Glutamatergic neuron (in vitro differentiated cells): ENCODE measurements at regions not wholly inside any gene's neighbourhood (a gene's known extent, or its start where the extent isn't known, plus 50 kb on each side); places are given as distances from the start of the nearest gene placed in this dataset.

ENCODE experiments used
- DNase-seq: peaks from one replicate; pipeline ENCODE4 v3.0.0; 2022
- H3K27ac Mint-ChIP-seq: one replicate; pipeline ENCODE4 v1.8.0; 2020; ENCODE audit warnings: mild to moderate bottlenecking, mixed read lengths, inconsistent platforms; ENCODE audit not compliant: unreplicated experiment
- H3K27me3 Mint-ChIP-seq: one replicate; pipeline ENCODE4 v1.8.0; 2020; ENCODE audit warnings: mild to moderate bottlenecking, moderate library complexity, mixed read lengths, inconsistent platforms; ENCODE audit not compliant: unreplicated experiment
- H3K36me3 Mint-ChIP-seq: one replicate; pipeline ENCODE4 v1.8.0; 2020; ENCODE audit warnings: mild to moderate bottlenecking, mixed read lengths, inconsistent platforms; ENCODE audit not compliant: unreplicated experiment
- H3K4me1 Mint-ChIP-seq: one replicate; pipeline ENCODE4 v1.8.0; 2020; ENCODE audit warnings: mild to moderate bottlenecking, low read depth, mixed read lengths, inconsistent platforms; ENCODE audit not compliant: unreplicated experiment
- H3K4me3 Mint-ChIP-seq: one replicate; pipeline ENCODE4 v1.8.0; 2020; ENCODE audit warnings: mild to moderate bottlenecking, mixed read lengths, inconsistent platforms; ENCODE audit not compliant: unreplicated experiment
- H3K9me3 Mint-ChIP-seq: one replicate; pipeline ENCODE4 v1.8.0; 2020; ENCODE audit warnings: mild to moderate bottlenecking, moderate library complexity, mixed read lengths, inconsistent platforms; ENCODE audit not compliant: unreplicated experiment
- TF ChIP-seq, protein P1 (sequence below): fragments of 200-600 bp; sonication (generic); IDR thresholded peaks from one replicate; pipeline ENCODE4 v1.5.0; 2021; ENCODE audit not compliant: partially characterized antibody, unreplicated experiment

DNA sequence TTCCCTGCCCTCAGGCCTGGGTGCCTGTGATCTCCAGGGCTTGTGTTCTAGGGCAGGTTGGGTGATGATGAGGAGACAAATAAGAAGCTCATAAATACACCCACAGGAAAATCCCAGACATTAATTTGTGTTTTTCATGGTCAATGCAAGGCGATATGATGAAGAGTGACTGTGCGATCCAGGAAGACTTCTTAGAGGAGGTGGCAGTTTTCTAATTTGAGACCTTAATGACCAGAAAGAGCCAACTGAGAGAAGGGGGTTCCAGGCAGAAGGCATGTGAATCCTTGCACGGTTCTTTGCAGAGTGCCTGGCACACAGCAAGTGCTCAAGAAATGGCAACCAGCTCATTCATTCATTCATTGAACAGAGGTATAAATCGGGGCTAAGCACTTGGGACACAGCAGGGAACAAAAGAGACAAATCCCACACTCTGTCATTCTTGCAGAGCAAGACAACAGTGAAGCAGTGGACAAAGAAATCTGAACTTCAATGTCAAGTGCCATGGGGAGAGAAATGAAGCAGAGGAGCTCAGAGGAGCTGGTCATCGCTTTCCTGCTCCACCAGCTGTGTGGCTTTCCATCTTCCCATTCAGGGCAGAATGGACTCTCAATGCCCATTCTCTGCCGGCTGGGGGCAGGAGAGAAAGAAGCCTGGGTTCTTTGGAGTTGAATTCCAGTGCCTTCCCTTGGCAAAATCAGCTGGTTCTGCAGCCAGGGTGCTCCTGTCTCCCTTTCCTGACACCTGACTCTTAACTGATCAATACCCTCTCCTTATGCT, 128.3 kb downstream of the AACS start:
- Mint-ChIP-seq H3K27ac (peak overlapping the region; percentile 33), H3K27me3 (peaks cover 14% of the 10 kb centered on the region), H3K36me3 (no peaks in the 10 kb centered on the region), H3K4me3 (peak overlapping the region; percentile 72), H3K9me3 (peaks cover 4% of the 10 kb centered on the region), H3K4me1 (peaks cover 23% of the 10 kb centered on the region)
- no peak for DNase-seq
- TF ChIP-seq, protein P1, sequence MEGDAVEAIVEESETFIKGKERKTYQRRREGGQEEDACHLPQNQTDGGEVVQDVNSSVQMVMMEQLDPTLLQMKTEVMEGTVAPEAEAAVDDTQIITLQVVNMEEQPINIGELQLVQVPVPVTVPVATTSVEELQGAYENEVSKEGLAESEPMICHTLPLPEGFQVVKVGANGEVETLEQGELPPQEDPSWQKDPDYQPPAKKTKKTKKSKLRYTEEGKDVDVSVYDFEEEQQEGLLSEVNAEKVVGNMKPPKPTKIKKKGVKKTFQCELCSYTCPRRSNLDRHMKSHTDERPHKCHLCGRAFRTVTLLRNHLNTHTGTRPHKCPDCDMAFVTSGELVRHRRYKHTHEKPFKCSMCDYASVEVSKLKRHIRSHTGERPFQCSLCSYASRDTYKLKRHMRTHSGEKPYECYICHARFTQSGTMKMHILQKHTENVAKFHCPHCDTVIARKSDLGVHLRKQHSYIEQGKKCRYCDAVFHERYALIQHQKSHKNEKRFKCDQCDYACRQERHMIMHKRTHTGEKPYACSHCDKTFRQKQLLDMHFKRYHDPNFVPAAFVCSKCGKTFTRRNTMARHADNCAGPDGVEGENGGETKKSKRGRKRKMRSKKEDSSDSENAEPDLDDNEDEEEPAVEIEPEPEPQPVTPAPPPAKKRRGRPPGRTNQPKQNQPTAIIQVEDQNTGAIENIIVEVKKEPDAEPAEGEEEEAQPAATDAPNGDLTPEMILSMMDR = no peak

GRCh38 chr12:125194163-125194773, 129.0 kb downstream of the AACS start:
- Mint-ChIP-seq H3K27me3 (peaks cover 9% of the 10 kb centered on the region), H3K4me3 (peak overlapping the region; percentile 72), H3K4me1 (peaks cover 16% of the 10 kb centered on the region), H3K36me3 (no peaks in the 10 kb centered on the region), H3K27ac (peak overlapping the region; percentile 33), H3K9me3 (peaks cover 4% of the 10 kb centered on the region)
- TF ChIP-seq, protein P1 = no peak
- peak; percentile 57 for DNase-seq

DNA sequence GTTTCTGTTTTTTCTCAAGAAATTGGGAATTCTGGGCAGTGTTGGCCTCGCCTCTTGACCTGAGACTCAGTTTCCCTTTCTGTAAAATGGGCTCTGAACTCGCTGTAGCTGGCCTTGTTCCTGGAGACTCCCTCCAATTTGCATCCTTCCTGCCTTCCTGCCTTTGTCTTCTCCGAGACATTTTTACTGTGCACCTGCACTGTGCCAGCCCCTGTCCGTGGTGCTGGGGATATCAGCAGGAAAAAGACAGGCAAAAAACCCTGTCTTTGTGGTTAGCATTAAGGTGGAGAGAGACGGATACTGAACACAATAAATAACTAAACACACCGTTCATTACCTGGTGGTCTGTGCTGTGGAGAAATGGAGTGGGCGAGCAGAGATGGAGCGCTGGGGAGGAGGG, 129.8 kb downstream of the AACS start:
- Mint-ChIP-seq H3K4me1 (peaks cover 16% of the 10 kb centered on the region), H3K4me3 (no peak overlapping the region), H3K9me3 (peaks cover 4% of the 10 kb centered on the region), H3K27me3 (peaks cover 7% of the 10 kb centered on the region), H3K27ac (no peak overlapping the region), H3K36me3 (no peaks in the 10 kb centered on the region)
- DNase-seq = no peak
- TF ChIP-seq, protein P1 = no peak

DNA sequence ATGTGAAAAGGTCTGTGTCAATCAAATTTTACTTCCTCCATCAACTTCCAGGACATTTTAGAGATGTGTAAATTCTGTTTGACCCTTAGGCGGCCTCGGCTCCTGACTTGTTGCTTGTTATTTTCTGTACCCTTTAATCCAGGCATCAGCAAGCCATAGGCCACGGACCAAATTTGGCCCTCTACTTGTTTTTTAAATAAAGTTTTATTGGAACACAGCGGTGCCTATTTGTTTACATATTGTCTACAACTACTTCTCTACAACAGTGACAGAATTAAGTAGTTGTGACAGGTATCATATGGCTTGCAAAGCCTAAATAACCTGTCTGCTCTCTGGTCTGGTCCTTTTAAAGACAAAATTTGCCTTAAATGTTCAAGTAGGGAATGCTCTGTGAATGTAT, 132.1 kb downstream of the AACS start:
- no peak for DNase-seq
- Mint-ChIP-seq H3K27ac (no peak overlapping the region), H3K4me1 (peaks cover 16% of the 10 kb centered on the region), H3K4me3 (no peak overlapping the region), H3K36me3 (peaks cover 16% of the 10 kb centered on the region), H3K27me3 (peaks cover 5% of the 10 kb centered on the region), H3K9me3 (peaks cover 6% of the 10 kb centered on the region)
- TF ChIP-seq, protein P1 = no peak

- peaks cover 17% of the 10 kb centered on the region for H3K4me1 Mint-ChIP-seq
- H3K27me3 Mint-ChIP-seq = peaks cover 2% of the 10 kb centered on the region
- TF ChIP-seq, protein P1 = no peak
- peaks cover 7% of the 10 kb centered on the region for H3K9me3 Mint-ChIP-seq
- no peak overlapping the region for H3K27ac Mint-ChIP-seq
- H3K4me3 Mint-ChIP-seq = no peak overlapping the region
- peaks cover 19% of the 10 kb centered on the region for H3K36me3 Mint-ChIP-seq
- peak; percentile 37 for DNase-seq
These were observed 133.4 kb downstream of the AACS start for GRCh38 chr12:125198652-125199051.
